ENCODE measurements at regions not wholly inside any gene's neighbourhood (a gene's known extent, or its start where the extent isn't known, plus 50 kb on each side); places are given as distances from the start of the nearest gene placed in this dataset.

GRCh38 chr5:143758015-143758414, 53.9 kb upstream of the HMHB1 start:
- Mint-ChIP-seq H3K27ac (no peak overlapping the region), H3K4me3 (no peak overlapping the region), H3K36me3 (no peaks in the 10 kb centered on the region), H3K4me1 (ENCODE audit: unreplicated experiment) (peaks cover 8% of the 10 kb centered on the region), H3K9me3 (no peaks in the 10 kb centered on the region), H3K27me3 (peaks cover 3% of the 10 kb centered on the region)
- no peak for TF ChIP-seq CTCF (conservative IDR thresholded peaks at IDR 0.05)
- no peak for DNase-seq (ENCODE audit: extremely low spot score, unreplicated experiment)

- Mint-ChIP-seq H3K9me3 (no peaks in the 10 kb centered on the region), H3K27me3 (peaks cover 3% of the 10 kb centered on the region), H3K27ac (no peak overlapping the region), H3K4me3 (no peak overlapping the region), H3K4me1 (ENCODE audit: unreplicated experiment) (peaks cover 8% of the 10 kb centered on the region), H3K36me3 (no peaks in the 10 kb centered on the region)
- TF ChIP-seq CTCF (conservative IDR thresholded peaks at IDR 0.05) = no peak
- DNase-seq (ENCODE audit: extremely low spot score, unreplicated experiment) = no peak
These were observed 54.8 kb upstream of the HMHB1 start for GRCh38 chr5:143757116-143757515.

GRCh38 chr5:143755966-143756365, 56.0 kb upstream of the HMHB1 start:
- Mint-ChIP-seq H3K27ac (no peak overlapping the region), H3K4me3 (no peak overlapping the region), H3K36me3 (no peaks in the 10 kb centered on the region), H3K4me1 (ENCODE audit: unreplicated experiment) (peaks cover 8% of the 10 kb centered on the region), H3K27me3 (no peaks in the 10 kb centered on the region), H3K9me3 (no peaks in the 10 kb centered on the region)
- no peak for DNase-seq (ENCODE audit: extremely low spot score, unreplicated experiment)
- no peak for TF ChIP-seq CTCF (conservative IDR thresholded peaks at IDR 0.05)

GRCh38 chr5:143752165-143752850, 59.7 kb upstream of the HMHB1 start:
- Mint-ChIP-seq H3K27me3 (no peaks in the 10 kb centered on the region), H3K4me3 (no peak overlapping the region), H3K36me3 (no peaks in the 10 kb centered on the region), H3K4me1 (ENCODE audit: unreplicated experiment) (peaks cover 4% of the 10 kb centered on the region), H3K9me3 (no peaks in the 10 kb centered on the region), H3K27ac (no peak overlapping the region)
- no peak for TF ChIP-seq CTCF (conservative IDR thresholded peaks at IDR 0.05)
- no peak for DNase-seq (ENCODE audit: extremely low spot score, unreplicated experiment)

GRCh38 chr5:143751342-143751741, 60.6 kb upstream of the HMHB1 start:
- Mint-ChIP-seq H3K4me3 (no peak overlapping the region), H3K27ac (no peak overlapping the region), H3K27me3 (no peaks in the 10 kb centered on the region), H3K36me3 (no peaks in the 10 kb centered on the region), H3K4me1 (ENCODE audit: unreplicated experiment) (peaks cover 4% of the 10 kb centered on the region), H3K9me3 (no peaks in the 10 kb centered on the region)
- DNase-seq (ENCODE audit: extremely low spot score, unreplicated experiment) = no peak
- TF ChIP-seq CTCF (conservative IDR thresholded peaks at IDR 0.05) = no peak

Measured in type B pancreatic cell (in vitro differentiated cells).